CD14-positive monocyte (primary cell): ENCODE measurements at regions not wholly inside any gene's neighbourhood (a gene's known extent, or its start where the extent isn't known, plus 50 kb on each side); places are given as distances from the start of the nearest gene placed in this dataset.

Experiments
- DNase-seq, 3 donors: peaks; one replicate each; pipeline ENCODE4 v3.0.0-alpha.2; 2011 to 2022
- H2AFZ ChIP-seq: 2 replicates; pipeline ENCODE4 v1.6.0; 2012; ENCODE audit warnings: mild to moderate bottlenecking, low read depth, low read length, inconsistent platforms; ENCODE audit not compliant: insufficient read depth, poor library complexity, severe bottlenecking
- H3K27ac ChIP-seq, 2 donors: 1 replicate in 1 of 2; 2 replicates in 1 of 2; pipeline ENCODE4 v1.5.1; 2012 to 2013; ENCODE audit warnings: low read length in 2 of 2, control low read depth in 1 of 2, inconsistent platforms in 1 of 2, low read depth in 1 of 2, mild to moderate bottlenecking in 1 of 2
- H3K27me3 ChIP-seq, 2 donors: one replicate each; pipeline versions ENCODE4 v1.6.0 to v1.6.1; 2011 to 2013; ENCODE audit warnings: low read length in 2 of 2; ENCODE audit not compliant: control insufficient read depth in 2 of 2, insufficient read depth in 2 of 2
- H3K36me3 ChIP-seq, 2 donors: replicated peaks in 1 of 2; 1 replicate in 1 of 2; 2 replicates in 1 of 2; pipeline versions ENCODE4 v1.5.1 to v1.6.1; 2012 to 2013; ENCODE audit warnings: low read length in 2 of 2, control low read depth in 1 of 2, inconsistent platforms in 1 of 2, mild to moderate bottlenecking in 1 of 2; ENCODE audit not compliant: insufficient read depth in 2 of 2, control insufficient read depth in 1 of 2
- H3K4me1 ChIP-seq, 2 donors: 1 replicate in 1 of 2; 2 replicates in 1 of 2; pipeline versions ENCODE4 v1.5.1 to v1.6.1; 2012 to 2013; ENCODE audit warnings: low read length in 2 of 2, control low read depth in 1 of 2, inconsistent platforms in 1 of 2, mild to moderate bottlenecking in 1 of 2, moderate library complexity in 1 of 2; ENCODE audit not compliant: insufficient read depth in 2 of 2, control insufficient read depth in 1 of 2
- H3K4me2 ChIP-seq: replicated peaks from 2 replicates; pipeline ENCODE3; 2012; ENCODE audit warnings: low read length, moderate library complexity, mild to moderate bottlenecking; ENCODE audit not compliant: poor library complexity, severe bottlenecking; ENCODE audit errors: extremely low read depth
- H3K4me3 ChIP-seq, 3 experiments: fragments of 200-600 bp in 1 of 3; sonication (generic) in 1 of 3; replicated peaks in 1 of 3; 1 replicate in 2 of 3; 2 replicates in 1 of 3; pipeline ENCODE4 v1.5.1; 2011 to 2013; ENCODE audit warnings: low read length in 3 of 3, mild to moderate bottlenecking in 3 of 3, control low read depth in 2 of 3, low read depth in 2 of 3, inconsistent platforms in 1 of 3, moderate library complexity in 1 of 3
- H3K79me2 ChIP-seq: 2 replicates; pipeline ENCODE4 v1.6.0; 2012; ENCODE audit warnings: mild to moderate bottlenecking, control low read depth, inconsistent platforms, low read length, moderate library complexity; ENCODE audit not compliant: insufficient read depth
- H3K9ac ChIP-seq: 2 replicates; pipeline ENCODE4 v1.6.0; 2017; ENCODE audit warnings: low read length, mild to moderate bottlenecking; ENCODE audit not compliant: insufficient read depth, poor library complexity, severe bottlenecking
- H3K9me3 ChIP-seq, 2 donors: replicated peaks in 1 of 2; 1 replicate in 1 of 2; 2 replicates in 1 of 2; pipeline versions ENCODE4 v1.5.1 to v1.6.1; 2012 to 2013; ENCODE audit warnings: low read length in 2 of 2, control low read depth in 1 of 2; ENCODE audit not compliant: control insufficient read depth in 1 of 2, insufficient read depth in 1 of 2
- H4K20me1 ChIP-seq: 2 replicates; pipeline ENCODE4 v1.6.0; 2012; ENCODE audit warnings: mild to moderate bottlenecking, low read length, control low read depth, moderate library complexity; ENCODE audit not compliant: insufficient read depth
- H3K27ac Mint-ChIP-seq, 7 donors: one replicate each; pipeline ENCODE4 v1.8.0; 2020; ENCODE audit warnings: mild to moderate bottlenecking in 7 of 7, mixed read lengths in 7 of 7, moderate library complexity in 6 of 7, inconsistent platforms in 2 of 7
- H3K27me3 Mint-ChIP-seq, 3 donors: one replicate each; pipeline ENCODE4 v1.8.0; 2021 to 2022; ENCODE audit warnings: low read depth in 3 of 3, mild to moderate bottlenecking in 3 of 3, mixed read lengths in 3 of 3, moderate library complexity in 3 of 3, inconsistent platforms in 1 of 3
- H3K36me3 Mint-ChIP-seq, 2 donors: one replicate each; pipeline ENCODE4 v1.8.0; 2020; ENCODE audit warnings: mixed read lengths in 2 of 2, inconsistent platforms in 1 of 2, mild to moderate bottlenecking in 1 of 2
- H3K4me1 Mint-ChIP-seq: one replicate; pipeline ENCODE4 v1.8.0; 2020; ENCODE audit warnings: mild to moderate bottlenecking, mixed read lengths
- H3K4me3 Mint-ChIP-seq, 2 donors: one replicate each; pipeline ENCODE4 v1.8.0; 2020; ENCODE audit warnings: mild to moderate bottlenecking in 2 of 2, mixed read lengths in 2 of 2, moderate library complexity in 1 of 2
- H3K9me3 Mint-ChIP-seq, 7 donors: one replicate each; pipeline ENCODE4 v1.8.0; 2020 to 2022; ENCODE audit warnings: mixed read lengths in 7 of 7, mild to moderate bottlenecking in 6 of 7, moderate library complexity in 6 of 7, inconsistent platforms in 2 of 7
- CTCF ChIP-seq: fragments of 200-600 bp; IDR thresholded peaks from one replicate; pipeline ENCODE4 v1.8.0; 2022; ENCODE audit warnings: antibody characterized with exemption, mild to moderate bottlenecking
- WGBS: methylation state at CpG from one replicate; pipeline ENCODE4 v1.1.5; 2013; ENCODE audit warnings: missing lambda C conversion rate; ENCODE audit not compliant: insufficient coverage; 5-methylcytosine and 5-hydroxymethylcytosine counted together
- intact Hi-C, 2 donors: fragments of 100-400 bp; cut with micrococcal nuclease; formaldehyde crosslinking; loops; one replicate each; pipeline versions ENCODE4 v1.15.0 to v1.15.1; 2023

DNA sequence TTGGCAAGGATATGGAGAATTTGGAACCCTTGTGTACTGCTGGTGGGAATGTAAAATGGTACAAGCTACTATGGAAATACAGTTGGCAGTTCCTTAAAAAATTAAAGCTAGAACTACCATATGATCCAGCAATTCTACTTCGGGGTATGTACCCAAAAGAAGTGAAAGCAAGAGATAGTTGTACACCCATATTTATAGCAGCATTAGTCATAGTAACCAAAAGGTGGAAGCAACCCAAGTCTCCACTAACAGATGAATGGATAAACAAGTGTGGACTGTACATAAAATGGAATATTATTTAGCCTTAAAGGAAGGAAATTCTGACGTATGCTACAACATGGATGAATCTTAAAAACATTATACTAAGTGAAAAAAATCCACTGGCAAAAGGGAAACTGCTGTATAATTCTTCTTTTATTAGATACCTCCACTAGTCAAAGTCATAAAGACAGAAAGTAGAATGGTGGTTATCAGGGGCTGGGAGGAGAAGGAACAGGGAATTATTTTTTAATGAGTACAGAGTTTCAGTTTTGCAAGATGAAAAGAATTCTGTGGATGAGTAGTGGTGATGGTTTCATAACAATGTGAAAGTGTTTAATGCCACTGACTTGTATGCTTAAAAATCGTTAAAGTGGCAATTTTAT, 141.6 kb downstream of the RXFP2 start:
- peak overlapping the region; percentile 4 for H3K4me2 ChIP-seq
- Mint-ChIP-seq H3K4me3 (no peak overlapping the region), H3K27me3 (peaks cover 0 to 4% (median 2%) of the 10 kb centered on the region in 3 donors), H3K9me3 (no peaks in the 10 kb centered on the region), H3K4me1 (peaks cover 34% of the 10 kb centered on the region), H3K27ac (peak overlapping the region in 3 of 7 donors; percentile 13 to 60 (median 37)), H3K36me3 (peaks cover 11 to 13% of the 10 kb centered on the region in 2 donors)
- no CpG with 5 or more reads among the region's 3 CpGs for WGBS
- peak overlapping the region in 1 of 3 experiments; percentile 7 for H3K4me3 ChIP-seq
- peak in 2 of 3 donors; percentile 10 to 14 for DNase-seq
- intact Hi-C loops, result no loop called here
- H2AFZ ChIP-seq, result no peak overlapping the region
- H3K4me1 ChIP-seq, result peaks cover 20 to 48% of the 10 kb centered on the region in 2 donors
- H4K20me1 ChIP-seq, result peaks cover 2% of the 10 kb centered on the region
- TF ChIP-seq CTCF, result no peak
- H3K79me2 ChIP-seq, result peaks cover 6% of the 10 kb centered on the region
- H3K27me3 ChIP-seq, result no peaks in the 10 kb centered on the region
- peak overlapping the region in 1 of 2 donors; percentile 40 for H3K27ac ChIP-seq
- no peaks in the 10 kb centered on the region for H3K36me3 ChIP-seq
- H3K9me3 ChIP-seq, result no peaks in the 10 kb centered on the region
- no peak overlapping the region for H3K9ac ChIP-seq

GRCh38 chr13:31881495-31881882, 142.2 kb downstream of the RXFP2 start:
- DNase-seq, result no peak
- no peak overlapping the region for H3K27ac Mint-ChIP-seq
- peaks cover 9% of the 10 kb centered on the region for H3K79me2 ChIP-seq
- no peak overlapping the region for H3K4me3 Mint-ChIP-seq
- H3K4me3 ChIP-seq, result no peak overlapping the region
- peaks cover 11 to 13% of the 10 kb centered on the region in 2 donors for H3K36me3 Mint-ChIP-seq
- H3K27me3 Mint-ChIP-seq, result peaks cover 0 to 4% (median 2%) of the 10 kb centered on the region in 3 donors
- intact Hi-C loops, result no loop called here
- no peak for TF ChIP-seq CTCF
- peaks cover 8% of the 10 kb centered on the region for H4K20me1 ChIP-seq
- no peak overlapping the region for H3K27ac ChIP-seq
- no peak overlapping the region for H2AFZ ChIP-seq
- no CpG with 5 or more reads among the region's 3 CpGs for WGBS
- no peaks in the 10 kb centered on the region for H3K36me3 ChIP-seq
- peaks cover 19 to 48% of the 10 kb centered on the region in 2 donors for H3K4me1 ChIP-seq
- H3K4me1 Mint-ChIP-seq, result peaks cover 34% of the 10 kb centered on the region
- H3K27me3 ChIP-seq, result no peaks in the 10 kb centered on the region
- H3K9me3 ChIP-seq, result no peaks in the 10 kb centered on the region
- no peaks in the 10 kb centered on the region for H3K9me3 Mint-ChIP-seq
- H3K9ac ChIP-seq, result no peak overlapping the region
- H3K4me2 ChIP-seq, result peak overlapping the region; percentile 4
